NCI-H1417 treated with DMSO at 0.1 percent for 48 hours (cell line): ENCODE measurements at regions not wholly inside any gene's neighbourhood (a gene's known extent, or its start where the extent isn't known, plus 50 kb on each side); places are given as distances from the start of the nearest gene placed in this dataset.
"Not testable (repeated sequence)": the region's sequence is repeated elsewhere in the genome, so short reads cannot be mapped to it uniquely, and the experiment has no call there.

Experiments used
- DNase-seq: peaks from one replicate; lab custom pipeline; 2025; lab: John Stamatoyannopoulos, UW

- no peak for DNase-seq
Observed at GRCh38 chr3:109656225-109656624, 318.9 kb upstream of the DPPA4 start.

GRCh38 chr3:109678600-109678999 is 341.3 kb upstream of the DPPA4 start:
- DNase-seq = no peak

- no peak for DNase-seq
Observed at GRCh38 chr3:109679664-109680063, 342.3 kb upstream of the DPPA4 start.

GRCh38 chr3:109683746-109684145 is 346.4 kb upstream of the DPPA4 start:
- DNase-seq = no peak

GRCh38 chr3:109685084-109686079 is 348.0 kb upstream of the DPPA4 start:
- no peak for DNase-seq

GRCh38 chr3:109687626-109688025 is 350.3 kb upstream of the DPPA4 start:
- no peak for DNase-seq

GRCh38 chr3:109696932-109697331 is 359.6 kb upstream of the DPPA4 start:
- DNase-seq = no peak

GRCh38 chr3:109702252-109702651 is 364.9 kb upstream of the DPPA4 start:
- DNase-seq = no peak

- DNase-seq = no peak
Observed at GRCh38 chr3:109702976-109703375, 365.6 kb upstream of the DPPA4 start.

GRCh38 chr3:109705133-109705532 is 367.8 kb upstream of the DPPA4 start:
- DNase-seq = not testable (repeated sequence)

GRCh38 chr3:109707617-109708016 is 370.3 kb upstream of the DPPA4 start:
- DNase-seq = no peak

- no peak for DNase-seq
Observed at GRCh38 chr3:109713288-109713687, 375.9 kb upstream of the DPPA4 start.

GRCh38 chr3:109715707-109716106 is 378.4 kb upstream of the DPPA4 start:
- DNase-seq = no peak

GRCh38 chr3:109718850-109719249 is 381.5 kb upstream of the DPPA4 start:
- DNase-seq = no peak

GRCh38 chr3:109728861-109729494 is 391.6 kb upstream of the DPPA4 start:
- DNase-seq = no peak

GRCh38 chr3:109731639-109732473 is 394.5 kb upstream of the DPPA4 start:
- DNase-seq = no peak

- DNase-seq = no peak
Observed at GRCh38 chr3:109743981-109744380, 406.6 kb upstream of the DPPA4 start.

- no peak for DNase-seq
Observed at GRCh38 chr3:109772520-109772919, 435.2 kb upstream of the DPPA4 start.

GRCh38 chr3:109774108-109774507 is 436.8 kb upstream of the DPPA4 start:
- no peak for DNase-seq

GRCh38 chr3:109784285-109784684 is 446.9 kb upstream of the DPPA4 start:
- DNase-seq = no peak

- no peak for DNase-seq
Observed at GRCh38 chr3:109784852-109785631, 447.7 kb upstream of the DPPA4 start.

GRCh38 chr3:109803274-109803673 is 465.9 kb upstream of the DPPA4 start:
- DNase-seq = no peak
